ENCODE measurements at regions not wholly inside any gene's neighbourhood (a gene's known extent, or its start where the extent isn't known, plus 50 kb on each side); places are given as distances from the start of the nearest gene placed in this dataset.

GRCh38 chr2:36060133-36060532, 295.4 kb upstream of the CRIM1 start:
- H4K20me1 ChIP-seq (ENCODE audit: insufficient read depth, low read length, poor library complexity, severe bottlenecking) = no peaks in the 10 kb centered on the region
- no peaks in the 10 kb centered on the region for H3K9me2 ChIP-seq (replicated peaks; ENCODE audit: low read depth, low read length)
- H3K36me3 ChIP-seq (ENCODE audit: insufficient read depth, low read length) = no peaks in the 10 kb centered on the region
- peak overlapping the region; percentile 38 for H3K4me2 ChIP-seq (ENCODE audit: low read depth, low read length, poor library complexity, severe bottlenecking)
- H3K79me2 ChIP-seq (ENCODE audit: insufficient read depth, low read length) = no peaks in the 10 kb centered on the region
- peak overlapping the region; percentile 39 for H3K4me3 ChIP-seq (ENCODE audit: low read length, poor library complexity, severe bottlenecking)
- peak overlapping the region; percentile 95 for H2AFZ ChIP-seq (ENCODE audit: low read length)
- H3K4me1 ChIP-seq (ENCODE audit: insufficient read depth, low read length, poor library complexity, severe bottlenecking) = peaks cover 34% of the 10 kb centered on the region
- H3F3A ChIP-seq (ENCODE audit: low read depth) = 0 out of 2 replicates have a peak, but pooled peaks cover 4% of the 10 kb centered on the region
- no peak for TF ChIP-seq EZH2phosphoT487 (IDR thresholded peaks at IDR 0.05; ENCODE audit: borderline replicate concordance)
- TF ChIP-seq CTCF (conservative IDR thresholded peaks at IDR 0.05; ENCODE audit: low read length) = no peak
- H3K27me3 ChIP-seq (ENCODE audit: insufficient read depth, low read length, poor library complexity, severe bottlenecking) = no peaks in the 10 kb centered on the region
- H3K9ac ChIP-seq (ENCODE audit: low read depth, low read length, poor library complexity, severe bottlenecking) = peak overlapping the region; percentile 16
- no peaks in the 10 kb centered on the region for H3K9me3 ChIP-seq (ENCODE audit: insufficient read depth, low read depth, low read length)

GRCh38 chr2:36059691-36060090, 295.9 kb upstream of the CRIM1 start:
- TF ChIP-seq EZH2phosphoT487 (IDR thresholded peaks at IDR 0.05; ENCODE audit: borderline replicate concordance) (no peak), CTCF (conservative IDR thresholded peaks at IDR 0.05; ENCODE audit: low read length) (no peak)
- no peaks in the 10 kb centered on the region for H3K9me2 ChIP-seq (replicated peaks; ENCODE audit: low read depth, low read length)
- peaks cover 4% of the 10 kb centered on the region; the same call in 1 of the 2 replicates for H3F3A ChIP-seq (ENCODE audit: low read depth)
- no peaks in the 10 kb centered on the region for H3K36me3 ChIP-seq (ENCODE audit: insufficient read depth, low read length)
- H2AFZ ChIP-seq (ENCODE audit: low read length) = peak overlapping the region; percentile 95
- peak overlapping the region; percentile 39 for H3K4me3 ChIP-seq (ENCODE audit: low read length, poor library complexity, severe bottlenecking)
- peak overlapping the region; percentile 38 for H3K4me2 ChIP-seq (ENCODE audit: low read depth, low read length, poor library complexity, severe bottlenecking)
- no peaks in the 10 kb centered on the region for H3K9me3 ChIP-seq (ENCODE audit: insufficient read depth, low read depth, low read length)
- no peaks in the 10 kb centered on the region for H3K27me3 ChIP-seq (ENCODE audit: insufficient read depth, low read length, poor library complexity, severe bottlenecking)
- H3K79me2 ChIP-seq (ENCODE audit: insufficient read depth, low read length) = no peaks in the 10 kb centered on the region
- no peak overlapping the region for H3K9ac ChIP-seq (ENCODE audit: low read depth, low read length, poor library complexity, severe bottlenecking)
- H4K20me1 ChIP-seq (ENCODE audit: insufficient read depth, low read length, poor library complexity, severe bottlenecking) = no peaks in the 10 kb centered on the region
- H3K4me1 ChIP-seq (ENCODE audit: insufficient read depth, low read length, poor library complexity, severe bottlenecking) = peaks cover 34% of the 10 kb centered on the region

GRCh38 chr2:36058953-36059352, 296.6 kb upstream of the CRIM1 start:
- Histone ChIP-seq H3K4me3 (ENCODE audit: low read length, poor library complexity, severe bottlenecking) (no peak overlapping the region), H3K4me2 (ENCODE audit: low read depth, low read length, poor library complexity, severe bottlenecking) (peak overlapping the region; percentile 17), H3K4me1 (ENCODE audit: insufficient read depth, low read length, poor library complexity, severe bottlenecking) (peaks cover 34% of the 10 kb centered on the region), H3K9ac (ENCODE audit: low read depth, low read length, poor library complexity, severe bottlenecking) (no peak overlapping the region), H3F3A (ENCODE audit: low read depth) (peaks cover 4% of the 10 kb centered on the region; the same call in 1 of the 2 replicates), H3K27me3 (ENCODE audit: insufficient read depth, low read length, poor library complexity, severe bottlenecking) (no peaks in the 10 kb centered on the region), H2AFZ (ENCODE audit: low read length) (no peak overlapping the region), H4K20me1 (ENCODE audit: insufficient read depth, low read length, poor library complexity, severe bottlenecking) (no peaks in the 10 kb centered on the region), H3K79me2 (ENCODE audit: insufficient read depth, low read length) (no peaks in the 10 kb centered on the region), H3K36me3 (ENCODE audit: insufficient read depth, low read length) (no peaks in the 10 kb centered on the region), H3K9me3 (ENCODE audit: insufficient read depth, low read depth, low read length) (no peaks in the 10 kb centered on the region), H3K9me2 (replicated peaks; ENCODE audit: low read depth, low read length) (no peaks in the 10 kb centered on the region)
- no peak for TF ChIP-seq EZH2phosphoT487 (IDR thresholded peaks at IDR 0.05; ENCODE audit: borderline replicate concordance)
- no peak for TF ChIP-seq CTCF (conservative IDR thresholded peaks at IDR 0.05; ENCODE audit: low read length)
